SIG-M5 treated with dmso at 0.1 percent for 504 hours (cell line): ENCODE measurements at regions not wholly inside any gene's neighbourhood (a gene's known extent, or its start where the extent isn't known, plus 50 kb on each side); places are given as distances from the start of the nearest gene placed in this dataset.
"Not testable (repeated sequence)": the region's sequence is repeated elsewhere in the genome, so short reads cannot be mapped to it uniquely, and the experiment has no call there.

ENCODE experiments used
- DNase-seq: peaks from one replicate; lab custom pipeline; 2025; ENCODE audit not compliant: unreplicated experiment; lab: John Stamatoyannopoulos, UW

DNA sequence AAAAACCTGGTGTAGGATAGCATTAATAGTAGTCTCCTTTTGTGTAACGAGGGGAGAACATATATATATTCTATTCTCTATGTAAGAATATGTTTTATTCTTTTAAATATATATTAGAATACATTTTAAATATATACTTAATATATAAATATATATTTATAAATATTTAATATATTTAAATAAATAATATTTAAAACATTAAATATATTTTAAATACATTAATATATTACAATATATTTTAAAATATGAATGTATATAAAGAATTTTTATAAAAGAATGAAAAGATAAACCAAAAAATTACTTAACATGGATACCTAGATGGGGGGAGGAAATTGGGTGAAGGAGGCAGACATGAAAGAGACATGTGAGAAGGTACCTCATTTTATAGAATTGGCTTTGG lies 53.0 kb upstream of the ZNF831 start:
- DNase-seq = no peak

DNA sequence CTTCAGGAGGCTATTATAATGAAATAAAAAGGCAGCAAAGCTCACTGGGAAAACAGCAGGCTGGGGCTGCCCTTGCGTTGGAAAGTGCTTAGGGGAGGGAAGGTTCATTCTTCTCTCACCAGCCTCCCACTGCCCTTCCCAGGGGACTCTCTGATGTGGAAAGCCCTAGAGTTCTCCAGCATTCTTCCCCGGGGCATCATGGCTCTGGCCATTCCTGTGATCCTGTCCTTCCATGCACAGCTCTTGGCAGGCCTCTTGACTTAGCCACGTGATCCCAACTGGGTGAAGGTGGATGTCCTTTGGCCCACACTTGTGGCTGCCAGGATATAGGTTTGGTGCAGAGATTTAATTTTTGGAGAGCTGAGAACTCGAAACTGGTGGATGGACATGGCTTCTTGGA lies 58.0 kb upstream of the ZNF831 start:
- no peak for DNase-seq

- no peak for DNase-seq
Measured at GRCh38 chr20:59104831-59105230, 58.8 kb upstream of the ZNF831 start.

DNA sequence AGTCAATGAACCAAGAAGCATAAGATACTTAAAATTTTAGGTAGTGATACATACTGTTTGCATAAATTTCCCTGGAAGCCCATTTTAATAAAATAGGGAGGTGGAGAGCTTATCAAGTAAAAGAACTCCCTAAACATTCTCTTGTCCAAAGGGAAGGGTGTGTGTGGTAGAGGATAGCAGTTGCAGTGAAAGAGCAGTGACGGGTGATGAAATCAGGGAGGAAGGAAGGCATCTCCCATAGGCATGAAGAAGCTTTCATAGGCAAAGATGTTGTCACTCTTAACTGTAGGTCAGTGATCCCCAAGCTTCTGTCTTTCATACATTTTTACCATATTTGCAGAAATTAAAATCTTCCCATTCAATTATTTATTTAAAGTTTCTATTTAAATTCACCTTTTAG lies 60.0 kb upstream of the ZNF831 start:
- no peak for DNase-seq

DNA sequence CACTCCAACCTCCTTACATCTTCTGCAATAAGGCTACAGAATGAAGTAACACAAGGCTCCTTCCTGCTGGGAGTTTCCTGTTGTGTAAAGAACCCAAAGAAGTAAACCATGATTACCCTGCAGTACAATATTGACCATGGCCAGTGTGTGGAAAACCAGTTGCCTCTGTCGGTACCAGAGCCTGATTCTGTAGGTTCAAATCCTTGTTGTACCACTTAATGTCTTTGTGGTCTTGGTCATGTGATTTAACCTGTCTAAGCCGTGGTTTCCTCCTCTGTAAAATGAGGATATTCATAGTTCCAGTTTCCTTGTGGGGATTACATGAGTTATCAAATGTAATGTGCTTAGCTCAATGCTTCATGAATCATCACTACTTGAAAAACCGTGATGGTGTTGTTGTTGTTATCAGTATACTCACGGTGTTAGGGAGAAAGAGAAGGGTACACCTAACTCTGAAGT lies 60.3 kb upstream of the PRELID3B start:
- peak; percentile 57 for DNase-seq

DNA sequence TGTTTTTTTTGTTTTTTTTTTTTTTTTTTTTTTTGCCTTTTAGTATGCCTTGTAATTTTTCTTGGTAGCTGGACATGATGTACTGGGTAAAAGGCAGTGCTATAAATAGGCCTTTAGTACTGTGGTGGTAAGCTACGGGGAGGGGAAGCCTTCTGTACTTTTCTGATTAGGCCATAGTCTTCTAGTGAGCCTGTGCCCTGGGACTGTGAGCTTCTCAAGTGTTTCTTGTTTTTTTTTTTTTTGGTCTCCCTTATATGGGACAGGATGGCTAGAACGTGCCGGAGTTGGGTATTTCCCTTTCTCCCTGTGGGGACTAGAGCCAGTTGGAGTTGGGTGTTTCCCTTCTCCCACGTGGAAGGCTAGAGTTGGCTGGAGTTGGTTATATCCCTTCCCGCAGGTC lies 59.4 kb upstream of the PRELID3B start:
- no peak for DNase-seq

DNA sequence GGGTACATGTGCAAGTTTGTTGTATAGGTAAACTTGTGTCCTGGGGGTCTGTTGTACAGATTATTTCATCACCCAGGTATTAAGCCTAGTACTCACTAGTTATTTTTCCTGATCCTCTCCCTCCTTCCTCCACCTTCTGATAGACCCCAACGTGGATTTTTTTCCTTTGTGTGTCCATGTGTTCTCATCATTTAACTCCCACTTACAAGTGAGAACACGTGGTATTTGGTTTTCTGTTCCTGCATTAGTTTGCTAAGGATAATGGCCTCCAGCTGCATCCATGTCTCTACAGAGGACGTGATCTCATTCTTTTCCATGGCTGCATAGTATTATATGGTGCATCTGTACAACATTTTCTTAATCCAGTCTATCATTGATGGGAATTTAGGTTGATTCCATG lies 57.3 kb upstream of the PRELID3B start:
- not testable (repeated sequence) for DNase-seq

DNA sequence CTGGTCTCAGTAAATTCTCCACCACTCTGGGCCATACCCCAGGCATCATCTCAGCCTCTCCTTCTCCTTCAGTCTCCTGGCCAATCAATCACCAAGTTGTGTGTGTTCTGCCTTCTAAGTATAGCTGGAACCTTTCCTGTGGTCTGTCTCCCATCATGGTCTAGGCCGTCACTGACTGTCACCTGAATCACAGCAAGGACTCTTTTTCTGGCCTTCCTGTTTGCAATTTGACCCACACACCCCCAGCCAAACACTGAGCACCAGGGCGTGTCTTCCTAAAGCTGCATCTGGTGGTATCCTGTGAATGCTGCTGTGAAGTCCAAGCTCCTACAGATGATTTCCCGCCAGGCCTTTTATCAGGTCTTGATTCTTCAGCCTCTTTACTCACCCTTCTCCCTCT lies 52.6 kb upstream of the PRELID3B start:
- DNase-seq = no peak

DNA sequence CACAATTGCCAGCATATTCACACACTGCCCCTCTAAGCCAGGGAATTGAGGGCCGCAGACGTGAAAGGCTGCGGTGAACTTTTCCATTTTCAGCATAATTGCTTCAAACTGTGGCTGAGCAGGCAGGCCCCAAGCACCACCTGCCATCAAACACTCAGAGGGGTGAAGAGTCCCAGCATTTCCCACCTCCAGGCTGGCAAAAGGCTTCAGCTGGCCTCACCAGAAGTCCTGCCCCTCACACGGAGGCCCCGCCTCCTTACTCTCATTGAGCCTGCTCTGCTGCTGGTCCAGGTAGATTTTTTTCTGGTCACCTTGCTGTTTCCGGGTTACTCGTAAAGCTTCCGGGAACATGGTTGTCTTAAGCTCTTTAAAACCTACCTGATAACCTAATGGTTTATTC lies 52.0 kb upstream of the PRELID3B start:
- DNase-seq = no peak
